Gastroesophageal sphincter (tissue), 3 donors: ENCODE measurements at regions not wholly inside any gene's neighbourhood (a gene's known extent, or its start where the extent isn't known, plus 50 kb on each side); places are given as distances from the start of the nearest gene placed in this dataset.

Source experiments
- EP300 ChIP-seq: sonication (generic); formaldehyde crosslinking; IDR thresholded peaks from one replicate; pipeline ENCODE4 v1.6.1; 2017; ENCODE audit warnings: antibody characterized with exemption, mild to moderate bottlenecking
- TF ChIP-seq, protein P1 (sequence below), 4 experiments: fragments of 200-600 bp in 2 of 4; fragments of 450-650 bp in 2 of 4; sonication (generic) in 1 of 4; IDR thresholded peaks; one replicate each; pipeline ENCODE4 v1.5.1; 2017 to 2019; ENCODE audit warnings: antibody characterized with exemption in 4 of 4, mild to moderate bottlenecking in 2 of 4, moderate library complexity in 2 of 4

DNA sequence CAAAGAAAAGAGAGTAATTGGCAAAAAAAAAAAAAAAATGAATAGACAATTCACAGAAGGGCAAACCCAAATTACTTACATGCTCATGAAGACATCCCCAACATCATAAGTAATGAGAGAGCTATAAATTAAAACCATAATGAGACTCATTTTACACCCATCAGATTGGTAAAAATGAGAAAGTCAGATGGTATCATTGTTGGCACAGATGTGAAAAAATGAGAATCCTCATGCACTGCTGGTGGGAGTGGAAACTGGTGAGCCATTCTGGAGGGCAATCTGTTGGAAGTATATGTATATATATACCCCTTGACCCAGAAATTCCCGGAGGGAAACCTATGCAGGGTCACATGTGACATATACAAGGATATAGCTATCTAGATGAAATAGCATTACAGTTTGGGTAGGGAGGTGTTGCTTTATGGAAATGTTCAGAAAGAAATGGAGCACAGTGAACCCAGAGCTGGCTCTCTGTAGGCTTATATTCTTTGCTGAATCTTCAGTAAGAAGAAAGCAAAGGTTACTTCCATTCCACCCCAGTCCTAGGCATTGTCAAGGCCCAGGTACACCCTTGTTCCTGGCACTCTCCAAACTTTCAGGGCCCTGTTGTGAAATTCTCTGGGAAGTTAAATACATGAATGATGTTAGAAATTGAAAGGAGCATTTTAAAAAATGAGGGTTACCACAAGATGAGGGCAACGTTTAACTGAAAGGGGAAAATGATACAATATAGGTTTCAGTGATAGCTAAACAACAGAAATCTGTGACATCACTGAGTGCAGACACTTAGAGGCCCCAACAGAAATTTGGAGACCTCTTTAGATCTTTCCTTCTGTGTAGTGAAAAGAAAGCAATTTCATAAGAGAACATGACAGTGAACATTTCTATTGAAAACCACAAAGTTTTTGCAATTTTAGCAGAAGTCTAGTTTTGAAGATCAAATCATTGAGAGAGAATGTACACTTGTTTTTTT, 132.7 kb upstream of the TPRG1 start:
- TF ChIP-seq, protein P1, sequence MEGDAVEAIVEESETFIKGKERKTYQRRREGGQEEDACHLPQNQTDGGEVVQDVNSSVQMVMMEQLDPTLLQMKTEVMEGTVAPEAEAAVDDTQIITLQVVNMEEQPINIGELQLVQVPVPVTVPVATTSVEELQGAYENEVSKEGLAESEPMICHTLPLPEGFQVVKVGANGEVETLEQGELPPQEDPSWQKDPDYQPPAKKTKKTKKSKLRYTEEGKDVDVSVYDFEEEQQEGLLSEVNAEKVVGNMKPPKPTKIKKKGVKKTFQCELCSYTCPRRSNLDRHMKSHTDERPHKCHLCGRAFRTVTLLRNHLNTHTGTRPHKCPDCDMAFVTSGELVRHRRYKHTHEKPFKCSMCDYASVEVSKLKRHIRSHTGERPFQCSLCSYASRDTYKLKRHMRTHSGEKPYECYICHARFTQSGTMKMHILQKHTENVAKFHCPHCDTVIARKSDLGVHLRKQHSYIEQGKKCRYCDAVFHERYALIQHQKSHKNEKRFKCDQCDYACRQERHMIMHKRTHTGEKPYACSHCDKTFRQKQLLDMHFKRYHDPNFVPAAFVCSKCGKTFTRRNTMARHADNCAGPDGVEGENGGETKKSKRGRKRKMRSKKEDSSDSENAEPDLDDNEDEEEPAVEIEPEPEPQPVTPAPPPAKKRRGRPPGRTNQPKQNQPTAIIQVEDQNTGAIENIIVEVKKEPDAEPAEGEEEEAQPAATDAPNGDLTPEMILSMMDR (IDR thresholded peaks at IDR 0.05), result no peak
- no peak for TF ChIP-seq EP300
